Keratinocyte (primary cell): ENCODE measurements at regions not wholly inside any gene's neighbourhood (a gene's known extent, or its start where the extent isn't known, plus 50 kb on each side); places are given as distances from the start of the nearest gene placed in this dataset.

Source experiments
- EZH2 ChIP-seq: IDR thresholded peaks from one replicate; pipeline ENCODE4 v1.6.1; 2012; ENCODE audit warnings: inconsistent platforms, mild to moderate bottlenecking, low read length, moderate library complexity
- TF ChIP-seq, protein P1 (sequence below), 3 experiments: IDR thresholded peaks in 1 of 3; conservative IDR thresholded peaks in 1 of 3; optimal IDR thresholded peaks in 1 of 3; 2 replicates in 2 of 3; 3 replicates in 1 of 3; pipeline versions ENCODE3 to v1.5.1; 2011; ENCODE audit warnings: low read length in 3 of 3, mild to moderate bottlenecking in 3 of 3, moderate library complexity in 2 of 3, control low read depth in 1 of 3, inconsistent platforms in 1 of 3; ENCODE audit not compliant: insufficient read depth in 2 of 3; ENCODE audit errors: extremely low read depth in 1 of 3

- TF ChIP-seq, protein P1, sequence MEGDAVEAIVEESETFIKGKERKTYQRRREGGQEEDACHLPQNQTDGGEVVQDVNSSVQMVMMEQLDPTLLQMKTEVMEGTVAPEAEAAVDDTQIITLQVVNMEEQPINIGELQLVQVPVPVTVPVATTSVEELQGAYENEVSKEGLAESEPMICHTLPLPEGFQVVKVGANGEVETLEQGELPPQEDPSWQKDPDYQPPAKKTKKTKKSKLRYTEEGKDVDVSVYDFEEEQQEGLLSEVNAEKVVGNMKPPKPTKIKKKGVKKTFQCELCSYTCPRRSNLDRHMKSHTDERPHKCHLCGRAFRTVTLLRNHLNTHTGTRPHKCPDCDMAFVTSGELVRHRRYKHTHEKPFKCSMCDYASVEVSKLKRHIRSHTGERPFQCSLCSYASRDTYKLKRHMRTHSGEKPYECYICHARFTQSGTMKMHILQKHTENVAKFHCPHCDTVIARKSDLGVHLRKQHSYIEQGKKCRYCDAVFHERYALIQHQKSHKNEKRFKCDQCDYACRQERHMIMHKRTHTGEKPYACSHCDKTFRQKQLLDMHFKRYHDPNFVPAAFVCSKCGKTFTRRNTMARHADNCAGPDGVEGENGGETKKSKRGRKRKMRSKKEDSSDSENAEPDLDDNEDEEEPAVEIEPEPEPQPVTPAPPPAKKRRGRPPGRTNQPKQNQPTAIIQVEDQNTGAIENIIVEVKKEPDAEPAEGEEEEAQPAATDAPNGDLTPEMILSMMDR (optimal IDR thresholded peaks at IDR 0.05 in 1 of 3, IDR thresholded peaks at IDR 0.05 in 1 of 3, conservative IDR thresholded peaks at IDR 0.05 in 1 of 3; ENCODE audit: extremely low read depth in 1 of 3, insufficient read depth in 2 of 3, low read length in 3 of 3): no peak
- no peak for TF ChIP-seq EZH2
Observed at GRCh38 chr20:39968495-39968894, 720.5 kb downstream of the MAFB start.
